ENCODE measurements at regions not wholly inside any gene's neighbourhood (a gene's known extent, or its start where the extent isn't known, plus 50 kb on each side); places are given as distances from the start of the nearest gene placed in this dataset.

DNA sequence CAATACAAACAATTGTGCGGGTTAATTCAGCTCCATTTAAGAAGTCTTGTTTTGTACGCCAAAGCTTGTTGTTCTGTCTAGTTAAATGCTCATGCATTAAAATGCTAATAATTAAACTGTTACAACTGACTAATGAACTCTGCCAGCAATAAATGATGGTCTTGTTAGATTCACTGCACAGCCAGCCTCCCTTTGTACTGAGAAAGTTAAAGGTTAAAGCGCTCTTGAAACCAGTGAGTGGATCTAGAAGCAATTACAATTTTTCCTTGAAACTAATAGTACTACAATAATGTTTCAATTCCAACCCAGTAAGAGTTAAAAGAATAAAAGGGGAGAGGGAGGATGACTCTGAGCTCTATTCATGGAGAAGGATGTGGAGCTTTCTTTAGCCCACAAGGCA lies 233.0 kb downstream of the EMX2 start:
- TF ChIP-seq, protein P1, sequence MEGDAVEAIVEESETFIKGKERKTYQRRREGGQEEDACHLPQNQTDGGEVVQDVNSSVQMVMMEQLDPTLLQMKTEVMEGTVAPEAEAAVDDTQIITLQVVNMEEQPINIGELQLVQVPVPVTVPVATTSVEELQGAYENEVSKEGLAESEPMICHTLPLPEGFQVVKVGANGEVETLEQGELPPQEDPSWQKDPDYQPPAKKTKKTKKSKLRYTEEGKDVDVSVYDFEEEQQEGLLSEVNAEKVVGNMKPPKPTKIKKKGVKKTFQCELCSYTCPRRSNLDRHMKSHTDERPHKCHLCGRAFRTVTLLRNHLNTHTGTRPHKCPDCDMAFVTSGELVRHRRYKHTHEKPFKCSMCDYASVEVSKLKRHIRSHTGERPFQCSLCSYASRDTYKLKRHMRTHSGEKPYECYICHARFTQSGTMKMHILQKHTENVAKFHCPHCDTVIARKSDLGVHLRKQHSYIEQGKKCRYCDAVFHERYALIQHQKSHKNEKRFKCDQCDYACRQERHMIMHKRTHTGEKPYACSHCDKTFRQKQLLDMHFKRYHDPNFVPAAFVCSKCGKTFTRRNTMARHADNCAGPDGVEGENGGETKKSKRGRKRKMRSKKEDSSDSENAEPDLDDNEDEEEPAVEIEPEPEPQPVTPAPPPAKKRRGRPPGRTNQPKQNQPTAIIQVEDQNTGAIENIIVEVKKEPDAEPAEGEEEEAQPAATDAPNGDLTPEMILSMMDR (IDR thresholded peaks at IDR 0.05): no peak
- TF ChIP-seq POLR2A (IDR thresholded peaks at IDR 0.05): no peak
